Activated B cell treated with CpG ODN at 0.5 μM for 24 hours (primary cell): ENCODE measurements at regions not wholly inside any gene's neighbourhood (a gene's known extent, or its start where the extent isn't known, plus 50 kb on each side); places are given as distances from the start of the nearest gene placed in this dataset.

Experiments
- ATAC-seq: fragments of 200-7000 bp; cut with Tn5 transposase; one replicate; pipeline ENCODE4 v1.10.0; 2021; ENCODE audit warnings: low read depth, mild to moderate bottlenecking, moderate library complexity
- CTCF ChIA-PET: fragments of 350-600 bp; sonication (Branson Sonifier 250); formaldehyde crosslinking; loops from one replicate; lab custom pipeline; 2021; ENCODE audit warnings: antibody characterized with exemption; lab: Charles Lee
- POLR2A ChIA-PET: fragments of 350-600 bp; sonication (Branson Sonifier 250); formaldehyde crosslinking; loops from one replicate; lab custom pipeline; 2021; ENCODE audit warnings: antibody characterized with exemption; lab: Charles Lee
- DNase-seq: peaks from one replicate; pipeline ENCODE4 v3.0.0; 2022
- H3K27ac Mint-ChIP-seq: one replicate; pipeline ENCODE4 v1.8.0; 2020; ENCODE audit warnings: mixed read lengths
- H3K27me3 Mint-ChIP-seq: one replicate; pipeline ENCODE4 v1.8.0; 2021; ENCODE audit warnings: mixed read lengths
- H3K36me3 Mint-ChIP-seq: one replicate; pipeline ENCODE4 v1.8.0; 2021; ENCODE audit warnings: low read depth, mixed read lengths
- H3K4me1 Mint-ChIP-seq: one replicate; pipeline ENCODE4 v1.8.0; 2021; ENCODE audit warnings: mixed read lengths
- H3K4me3 Mint-ChIP-seq: one replicate; pipeline ENCODE4 v1.8.0; 2020; ENCODE audit warnings: mild to moderate bottlenecking, mixed read lengths
- H3K9me3 Mint-ChIP-seq: one replicate; pipeline ENCODE4 v1.8.0; 2020; ENCODE audit warnings: mixed read lengths
- CTCF ChIP-seq: fragments of 200-600 bp; IDR thresholded peaks from one replicate; pipeline ENCODE4 v1.8.0; 2022; ENCODE audit warnings: antibody characterized with exemption, mild to moderate bottlenecking
- intact Hi-C: fragments of 100-400 bp; cut with micrococcal nuclease; formaldehyde crosslinking; loops from one replicate; pipeline ENCODE4 v1.15.1; 2024

GRCh38 chr10:77689339-77689738, 51.7 kb upstream of the KCNMA1 start:
- no peaks in the 10 kb centered on the region for H3K4me1 Mint-ChIP-seq
- no peaks in the 10 kb centered on the region for H3K9me3 Mint-ChIP-seq
- H3K27ac Mint-ChIP-seq = no peak overlapping the region
- ATAC-seq = no peak
- TF ChIP-seq CTCF = no peak
- no peak for DNase-seq
- ChIA-PET POLR2A (no interaction called here), CTCF (no interaction called here)
- H3K27me3 Mint-ChIP-seq = peaks cover 6% of the 10 kb centered on the region
- intact Hi-C loops = no loop called here
- H3K4me3 Mint-ChIP-seq = no peak overlapping the region
- H3K36me3 Mint-ChIP-seq = no peaks in the 10 kb centered on the region

- peaks cover 6% of the 10 kb centered on the region for H3K27me3 Mint-ChIP-seq
- no peak overlapping the region for H3K27ac Mint-ChIP-seq
- H3K4me3 Mint-ChIP-seq = no peak overlapping the region
- no peaks in the 10 kb centered on the region for H3K36me3 Mint-ChIP-seq
- POLR2A ChIA-PET = no interaction called here
- no peaks in the 10 kb centered on the region for H3K9me3 Mint-ChIP-seq
- CTCF ChIA-PET = interaction anchor here (0.7 kb wide), 1 partner anchor 24 kb away, joined by 3 read pairs; no protein-coding TSS in a partner anchor
- ATAC-seq (no peak), DNase-seq (no peak)
- intact Hi-C loops = no loop called here
- peaks cover 4% of the 10 kb centered on the region for H3K4me1 Mint-ChIP-seq
- no peak for TF ChIP-seq CTCF
These were observed 50.0 kb upstream of the KCNMA1 start for GRCh38 chr10:77687621-77688020.
